Amniotic stem cell (primary cell): ENCODE measurements at regions not wholly inside any gene's neighbourhood (a gene's known extent, or its start where the extent isn't known, plus 50 kb on each side); places are given as distances from the start of the nearest gene placed in this dataset.
"Not testable (repeated sequence)": the region's sequence is repeated elsewhere in the genome, so short reads cannot be mapped to it uniquely, and the experiment has no call there.

Experiments
- DNase-seq: peaks from one replicate; lab custom pipeline; 2025; lab: John Stamatoyannopoulos, UW

DNA sequence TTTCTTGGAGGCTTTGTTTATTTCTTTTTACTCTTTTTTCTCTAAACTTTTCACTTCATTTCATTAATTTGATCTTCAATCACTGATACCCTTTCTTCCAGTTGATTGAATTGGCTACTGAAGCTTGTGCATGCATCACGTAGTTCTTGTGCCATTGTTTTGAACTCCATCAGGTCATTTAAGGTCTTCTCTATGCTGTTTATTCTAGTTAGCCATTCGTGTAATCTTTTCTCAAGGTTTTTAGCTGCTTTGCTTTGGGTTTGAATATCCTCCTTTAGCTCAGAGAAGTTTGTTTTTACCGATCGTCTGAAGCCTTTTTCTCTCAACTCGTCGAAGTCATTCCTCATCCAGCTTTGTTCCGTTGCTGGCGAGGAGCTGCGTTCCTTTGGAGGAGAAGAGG lies 189.9 kb downstream of the TTC6 start:
- not testable (repeated sequence) for DNase-seq

DNA sequence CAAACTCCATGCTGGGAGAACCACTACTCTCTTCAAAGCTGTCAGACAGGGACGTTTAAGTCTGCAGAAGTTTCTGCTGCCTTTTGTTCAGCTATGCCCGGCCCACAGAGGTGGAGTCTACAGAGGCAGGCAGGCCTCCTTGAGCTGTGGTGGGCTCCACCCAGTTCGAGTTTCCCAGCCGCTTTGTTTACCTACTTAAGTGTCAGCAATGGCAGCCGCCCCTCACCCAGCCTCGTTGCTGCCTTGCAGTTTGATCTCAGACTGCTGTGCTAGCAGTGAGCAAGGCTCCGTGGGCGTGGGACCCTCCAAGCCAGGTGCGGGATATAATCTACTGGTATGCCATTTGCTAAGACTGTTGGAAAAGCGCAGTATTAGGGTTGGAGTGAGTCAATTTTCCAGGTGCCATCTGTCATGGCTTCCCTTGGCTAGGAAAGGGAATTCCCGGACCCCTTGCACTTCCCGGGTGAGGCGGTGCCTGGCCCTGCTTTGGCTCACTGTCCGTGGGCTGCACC lies 190.7 kb downstream of the TTC6 start:
- not testable (repeated sequence) for DNase-seq

DNA sequence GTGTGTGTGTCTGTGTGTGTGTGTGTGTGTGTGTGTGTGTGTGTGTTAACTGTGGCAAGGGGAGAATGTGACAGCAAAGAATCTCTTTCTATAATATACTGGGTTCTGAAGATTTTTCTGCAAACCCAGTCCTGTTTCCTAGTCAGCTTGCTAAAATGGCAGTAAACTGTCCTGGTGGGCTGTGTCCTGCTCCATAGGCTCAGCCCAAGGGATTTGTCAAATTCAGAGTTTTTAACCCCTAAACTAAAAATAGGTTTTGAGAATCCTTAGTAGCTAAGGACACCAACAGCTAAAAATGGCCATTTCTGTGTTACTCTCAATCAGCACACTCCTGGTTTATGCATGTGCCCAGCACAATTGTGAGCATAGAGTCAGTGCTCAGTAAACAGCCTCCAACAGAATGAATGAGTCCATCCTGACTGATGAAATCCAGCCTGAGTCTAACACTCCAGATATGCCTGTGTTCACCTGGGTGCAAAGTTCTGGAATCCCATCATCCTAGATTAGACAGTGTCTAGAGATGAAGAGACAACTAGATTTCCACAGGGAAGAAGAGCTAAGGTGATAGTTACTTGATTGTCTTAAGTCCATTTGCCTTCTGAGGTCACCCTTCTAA lies 192.6 kb downstream of the TTC6 start:
- DNase-seq = no peak

DNA sequence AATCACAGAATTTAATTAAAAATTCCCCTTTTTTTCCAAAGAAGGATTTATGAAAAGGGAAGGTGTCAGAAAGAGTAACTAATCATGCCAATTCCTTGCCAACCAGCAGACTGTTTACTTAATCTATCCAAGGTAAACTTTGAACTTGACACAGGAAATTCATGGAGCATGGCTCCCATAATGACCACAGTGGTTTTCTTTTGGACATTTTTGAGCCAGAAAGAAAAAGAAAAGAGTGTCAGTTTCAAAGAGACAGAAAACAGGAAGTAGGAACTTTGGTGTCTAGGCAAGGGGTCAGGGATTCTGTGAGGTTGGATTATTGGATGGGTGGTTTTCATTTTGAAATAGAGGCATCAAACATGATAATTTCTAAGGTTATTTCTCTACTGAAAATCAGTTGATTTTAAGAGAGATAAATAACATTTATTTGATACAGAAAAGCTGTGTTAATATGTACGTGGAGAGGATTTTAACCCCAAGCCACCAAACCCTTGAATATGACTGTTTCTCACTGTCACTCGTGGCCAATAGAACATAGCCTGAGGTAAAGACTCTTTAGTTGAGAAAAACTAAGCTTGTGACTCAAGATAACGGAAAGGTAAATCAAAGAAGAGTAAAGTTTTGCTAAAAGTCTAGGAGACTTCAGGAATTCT lies 196.1 kb downstream of the TTC6 start:
- no peak for DNase-seq

DNA sequence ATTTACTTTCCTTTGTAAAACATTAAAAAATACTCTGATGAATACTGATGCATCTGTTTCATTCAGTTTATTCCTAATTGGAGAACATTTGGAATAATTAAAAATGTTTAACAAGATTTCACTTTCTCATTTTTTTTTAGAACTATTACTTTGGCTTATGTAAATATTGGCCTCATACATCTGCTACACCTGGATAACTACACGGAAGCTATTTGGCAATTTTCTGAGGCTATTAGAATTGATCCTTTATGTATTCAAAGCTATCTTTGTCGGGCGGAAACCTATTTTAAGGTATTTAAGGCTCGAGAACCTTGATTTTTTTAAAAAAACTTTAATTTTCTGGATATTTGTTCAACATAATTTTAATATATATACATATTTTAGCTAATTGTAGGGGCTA lies 196.7 kb downstream of the TTC6 start:
- no peak for DNase-seq

DNA sequence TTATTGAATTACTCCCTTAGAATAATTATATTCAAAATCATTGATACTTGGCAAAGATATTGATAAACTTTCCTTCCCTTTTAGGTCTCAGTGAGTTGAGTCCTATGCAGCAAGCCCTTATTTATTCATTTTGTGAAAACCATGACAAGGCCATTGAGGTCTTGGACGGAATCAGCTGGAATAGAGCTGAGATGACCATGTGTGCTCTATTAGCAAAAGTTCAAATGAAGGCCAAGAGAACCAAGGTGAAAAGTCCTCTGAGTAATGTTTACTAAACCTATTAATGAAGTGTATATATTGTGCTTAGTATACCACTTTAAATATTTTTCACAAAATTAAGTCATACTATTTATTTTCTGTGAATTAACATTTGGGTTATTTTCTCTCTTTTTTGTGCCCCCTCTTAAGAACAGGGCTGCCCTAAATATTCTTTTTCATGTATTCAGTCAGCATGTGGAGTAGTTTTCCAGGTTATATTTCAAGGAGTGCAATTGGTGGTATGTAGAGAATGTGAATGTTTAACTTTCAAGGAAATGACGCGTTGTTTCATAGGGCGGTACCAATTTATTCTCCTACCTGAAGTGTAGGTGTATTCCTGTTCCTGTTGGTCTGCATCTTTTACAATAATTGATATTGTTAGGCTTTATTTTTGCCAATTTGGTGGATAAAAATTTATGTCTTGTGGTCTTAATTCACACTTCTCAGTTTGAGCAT lies 201.4 kb downstream of the TTC6 start:
- DNase-seq = no peak

DNA sequence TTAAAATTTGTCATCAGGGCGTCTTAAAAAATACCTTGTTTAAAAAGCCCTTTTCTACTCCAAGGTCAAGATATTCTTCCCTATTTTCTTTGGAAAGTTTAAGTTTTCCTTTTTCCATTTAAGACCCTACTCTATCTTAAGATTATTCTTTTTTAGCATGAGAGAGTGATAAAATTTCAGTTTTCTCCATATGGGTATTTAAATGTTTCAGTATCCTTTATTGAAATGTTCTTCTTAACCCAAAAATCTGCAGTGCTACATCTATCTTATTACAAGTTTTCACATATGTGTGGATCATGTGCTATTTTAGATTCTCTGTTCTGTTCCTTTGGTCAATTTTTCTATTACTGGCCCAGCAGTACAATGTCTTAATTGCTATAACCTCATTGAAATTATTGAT lies 202.2 kb downstream of the TTC6 start:
- DNase-seq = no peak

DNA sequence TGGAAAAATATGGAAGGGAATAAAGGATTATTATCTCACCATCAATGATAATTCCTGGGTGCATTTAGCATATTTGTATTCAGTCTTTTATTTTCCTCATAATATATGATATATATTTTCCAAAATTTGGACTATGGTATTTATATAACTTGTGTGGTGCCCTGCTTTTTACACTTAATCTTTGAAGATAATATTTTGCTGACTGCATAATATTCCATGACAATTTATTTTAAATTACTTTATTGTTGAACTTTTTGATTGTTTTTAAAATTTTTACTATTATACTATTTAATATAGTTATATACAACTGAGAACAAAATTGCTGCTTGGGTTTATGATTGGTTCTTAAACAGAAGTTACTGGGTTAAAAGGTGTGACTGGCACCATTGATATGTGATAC lies 212.3 kb downstream of the TTC6 start:
- DNase-seq = no peak

DNA sequence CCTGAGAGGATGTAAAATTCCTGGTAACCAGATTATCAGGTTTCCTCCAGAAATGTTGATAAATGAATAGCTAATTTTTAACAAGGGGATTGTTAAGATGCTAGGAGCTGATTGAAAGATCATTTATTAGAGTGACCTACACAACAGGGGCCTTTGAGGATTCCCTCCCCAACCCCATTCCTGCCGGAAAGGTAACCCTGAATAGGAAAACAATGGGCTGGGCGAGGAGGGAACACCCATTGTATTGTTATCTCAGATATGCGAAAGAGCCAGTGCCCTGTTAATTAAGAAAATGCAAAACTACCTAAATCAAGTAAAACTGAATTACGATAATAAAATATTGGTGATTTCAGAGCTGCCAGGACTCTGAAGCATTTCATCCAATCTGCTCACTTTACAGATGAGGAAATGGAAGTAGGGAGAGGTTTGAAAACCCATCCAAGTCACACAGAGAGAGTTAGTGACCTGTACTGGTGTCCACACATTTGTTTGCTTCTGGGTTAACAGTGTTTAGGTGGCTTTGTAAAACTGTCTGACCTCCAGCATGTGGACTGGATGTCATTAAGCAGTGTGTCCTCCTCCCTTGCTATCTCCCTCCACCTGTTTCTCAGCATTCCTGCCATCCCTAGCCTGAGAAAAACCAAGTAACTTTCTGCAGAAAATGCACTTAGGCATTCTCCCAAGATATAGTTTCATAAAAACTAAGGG lies 214.8 kb downstream of the TTC6 start:
- no peak for DNase-seq

DNA sequence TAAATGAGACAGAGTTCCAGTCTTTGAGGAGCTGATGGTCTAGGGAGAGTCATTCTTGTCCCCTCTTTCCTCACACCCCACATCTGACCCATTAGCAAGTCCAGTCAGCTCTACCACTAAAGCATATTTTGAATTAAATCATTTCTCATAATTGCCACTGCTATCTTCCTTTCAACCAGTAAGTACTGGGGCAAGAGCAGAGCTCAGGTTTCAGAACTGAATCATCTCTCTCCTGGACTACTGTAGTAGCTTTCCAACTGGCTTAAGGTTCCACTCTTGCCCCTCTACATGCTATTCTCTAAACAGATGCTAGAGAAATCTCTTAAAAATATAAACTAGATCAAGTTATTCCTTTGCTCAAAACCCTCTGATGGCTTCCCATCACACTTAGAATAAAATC lies 218.3 kb downstream of the TTC6 start:
- DNase-seq = no peak

DNA sequence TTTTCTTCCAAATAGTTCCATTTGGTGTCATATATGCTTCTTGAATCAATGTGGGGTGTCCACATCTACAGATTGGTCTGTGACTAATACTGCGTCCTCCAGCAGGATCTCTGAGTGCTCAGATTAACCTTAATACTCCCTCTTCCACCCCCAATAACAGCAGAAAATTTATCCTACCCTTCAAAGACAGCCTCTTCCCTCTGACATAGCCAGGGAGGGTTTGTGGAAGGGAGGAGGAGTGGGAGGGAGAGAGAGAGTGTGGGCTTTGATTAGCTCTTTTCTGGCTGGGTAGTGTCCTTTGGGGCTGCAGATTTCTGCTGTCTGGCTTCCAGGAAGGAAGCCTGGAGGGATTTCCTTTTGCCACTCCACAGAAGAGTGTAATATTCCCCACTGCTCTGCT lies 220.7 kb downstream of the TTC6 start:
- DNase-seq = no peak

DNA sequence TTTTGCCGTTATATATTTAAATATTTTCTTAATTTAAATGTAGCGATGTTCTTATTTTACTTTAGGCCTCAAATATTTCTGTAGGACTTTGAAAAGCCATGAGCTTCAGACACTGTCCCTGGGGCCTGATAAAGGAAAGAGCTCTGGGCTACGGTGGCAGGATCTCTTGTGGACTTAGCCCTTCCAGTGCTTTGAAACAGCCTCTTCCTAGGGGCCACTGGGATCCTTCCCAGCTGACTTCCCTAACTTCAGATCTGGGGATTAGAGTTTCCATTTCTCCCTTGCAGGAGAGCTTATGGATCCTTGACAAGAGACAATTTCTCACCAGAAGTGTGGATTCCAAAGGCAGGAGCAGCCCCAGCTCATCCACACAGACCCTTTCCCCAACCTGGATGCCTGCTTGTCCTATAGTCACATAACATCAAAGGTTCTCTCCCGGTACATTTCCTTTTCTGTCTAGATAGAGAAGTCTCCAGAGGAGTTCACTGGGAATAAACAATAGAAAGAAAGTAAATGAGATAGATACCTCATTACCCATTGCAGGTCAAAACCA lies 221.4 kb downstream of the TTC6 start:
- DNase-seq = no peak

DNA sequence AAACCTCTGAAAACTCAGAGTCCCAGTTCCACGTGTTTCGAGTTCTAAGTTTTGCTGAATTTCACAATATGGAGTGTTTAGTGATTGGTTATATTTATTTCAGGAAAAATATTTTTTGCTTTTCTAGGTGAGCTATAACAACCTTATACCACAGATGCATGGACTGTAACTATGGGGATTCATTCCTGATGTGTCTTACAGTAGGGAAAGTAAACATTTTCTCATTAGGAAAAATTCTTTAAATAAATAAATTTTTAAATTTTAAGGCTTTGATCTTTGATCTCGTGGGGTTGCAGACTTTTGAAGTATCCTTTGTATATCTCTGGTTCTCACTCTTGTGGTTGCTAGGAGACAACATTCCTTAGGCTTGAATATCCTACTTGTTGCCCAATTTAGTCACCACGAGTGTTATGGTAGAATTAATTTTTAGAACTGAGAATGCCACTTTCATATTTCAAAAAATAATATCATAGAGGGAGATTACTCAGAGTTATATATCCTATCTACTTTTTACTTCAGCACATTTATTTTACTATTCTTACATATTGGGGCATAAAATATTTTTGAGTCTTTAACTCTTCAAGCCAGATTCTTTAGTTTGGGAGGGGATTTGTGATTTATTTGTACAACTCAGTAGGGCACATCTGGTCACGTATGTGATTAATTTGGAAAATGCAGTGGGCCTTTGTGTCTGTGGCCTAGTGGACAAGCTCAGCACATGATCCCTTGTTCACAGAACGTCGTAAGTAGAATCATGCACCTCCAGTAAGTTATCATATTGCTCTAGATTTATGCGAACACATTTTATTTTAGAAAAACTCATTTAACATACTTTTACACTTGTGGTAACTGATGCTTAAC lies 224.0 kb downstream of the TTC6 start:
- DNase-seq = no peak

DNA sequence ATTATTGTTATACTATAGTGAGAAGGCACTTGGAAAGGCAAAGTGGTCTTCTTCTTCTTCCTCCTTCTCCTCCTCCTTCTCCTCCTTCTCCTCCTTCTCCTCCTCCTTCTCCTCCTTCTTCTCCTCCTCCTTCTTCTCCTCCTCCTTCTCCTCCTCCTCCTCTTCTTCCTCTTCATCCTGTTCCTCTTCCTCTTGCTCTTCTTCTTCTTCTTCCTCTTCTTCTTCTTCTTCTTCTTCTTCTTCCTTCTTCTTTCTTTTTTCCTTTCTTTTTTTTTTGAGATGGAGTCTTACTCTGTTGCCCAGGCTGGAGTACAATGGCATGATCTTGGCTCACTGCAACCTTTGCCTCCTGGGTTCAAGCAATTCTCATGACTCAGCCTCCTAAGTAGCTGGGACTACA lies 225.4 kb downstream of the TTC6 start:
- DNase-seq = not testable (repeated sequence)

DNA sequence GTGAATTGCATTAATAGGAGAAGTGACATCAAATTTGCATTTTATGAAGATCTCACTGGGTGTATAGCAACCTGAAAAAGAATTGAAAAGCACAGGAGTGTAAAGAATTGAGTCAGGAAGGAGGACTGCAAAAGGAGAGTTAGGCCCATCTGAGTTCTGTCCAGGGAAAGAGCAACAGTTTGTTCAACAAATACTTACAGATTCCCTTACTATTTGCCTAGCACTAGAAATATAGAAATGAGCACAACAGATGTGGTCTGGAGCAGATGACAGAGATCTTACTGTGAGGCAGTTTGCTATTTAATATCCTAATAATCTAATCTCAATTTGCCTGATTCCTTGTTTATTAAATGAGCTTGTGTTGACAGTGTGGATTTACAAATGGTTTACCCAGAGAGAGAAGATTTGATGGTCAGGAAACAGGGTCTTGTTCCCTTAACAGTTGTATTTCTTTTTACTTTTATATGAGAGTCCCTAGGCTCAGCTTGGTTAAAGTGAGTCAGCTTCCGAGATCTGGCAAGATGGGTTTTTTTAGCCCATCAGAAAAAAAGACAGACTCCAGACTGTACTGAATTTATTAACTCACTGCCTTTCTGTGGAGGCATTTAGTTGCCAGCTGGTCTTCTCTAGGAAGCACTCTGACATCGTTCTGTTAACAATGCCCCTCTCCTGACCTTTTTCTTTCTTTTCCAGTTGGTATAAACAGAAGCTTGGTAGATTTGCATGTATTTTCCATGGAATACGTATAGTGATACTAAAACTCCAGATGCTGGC lies 229.7 kb downstream of the TTC6 start:
- DNase-seq = no peak

DNA sequence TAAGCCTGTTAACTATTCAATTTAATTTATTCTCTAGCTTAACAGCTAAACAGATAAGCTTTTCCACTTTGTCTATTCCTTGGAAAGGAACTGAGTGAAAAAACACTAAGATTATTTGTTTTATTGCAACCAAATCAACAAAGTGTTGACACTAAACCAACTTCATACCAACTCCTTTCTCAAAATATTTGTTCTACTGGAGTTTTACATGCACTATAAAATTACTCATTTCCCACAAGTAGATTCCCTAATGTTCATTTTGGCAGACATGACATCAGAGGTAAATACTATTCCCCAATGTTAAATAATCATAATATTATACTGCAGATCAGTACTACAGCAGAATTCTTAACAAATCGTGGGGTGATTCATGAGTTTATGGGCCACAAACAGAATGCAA lies 231.4 kb downstream of the TTC6 start:
- DNase-seq = no peak

DNA sequence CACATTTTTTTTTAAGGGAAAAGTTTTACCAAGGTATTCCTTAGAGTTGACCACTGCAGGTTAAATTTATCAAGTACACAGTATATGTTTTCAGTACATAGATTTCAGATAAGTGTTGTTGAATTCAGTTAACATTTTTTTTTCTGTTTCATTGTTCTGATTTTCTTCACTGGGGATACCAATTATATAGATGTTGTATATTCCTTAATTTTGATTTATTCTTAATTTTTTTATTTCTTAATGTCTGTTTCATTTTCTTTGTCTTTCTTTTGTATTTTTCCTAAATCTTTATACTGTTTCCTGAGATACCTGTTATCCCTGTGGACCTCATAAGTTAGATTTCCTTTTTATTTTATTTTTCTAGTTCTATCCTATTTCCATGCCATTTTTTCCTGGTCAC lies 234.8 kb downstream of the TTC6 start:
- no peak for DNase-seq

DNA sequence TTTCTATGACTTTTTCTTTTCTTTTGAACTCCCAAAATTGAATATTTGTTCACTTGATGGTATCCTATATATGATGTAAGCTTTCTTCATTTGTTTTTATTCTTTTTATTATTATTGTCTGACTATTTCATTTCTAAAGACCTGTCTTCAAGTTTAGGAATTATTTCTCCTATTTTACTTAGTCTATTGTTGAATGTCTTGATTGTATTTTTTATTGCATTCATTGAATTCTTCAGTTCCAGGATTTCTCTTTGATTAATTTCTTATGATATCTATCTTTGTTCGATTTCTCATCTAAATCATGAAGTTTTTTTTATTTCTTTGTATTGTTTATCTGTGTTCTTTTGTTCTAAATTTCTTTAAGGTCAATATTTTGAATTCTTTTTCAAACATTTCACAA lies 238.8 kb downstream of the TTC6 start:
- no peak for DNase-seq

DNA sequence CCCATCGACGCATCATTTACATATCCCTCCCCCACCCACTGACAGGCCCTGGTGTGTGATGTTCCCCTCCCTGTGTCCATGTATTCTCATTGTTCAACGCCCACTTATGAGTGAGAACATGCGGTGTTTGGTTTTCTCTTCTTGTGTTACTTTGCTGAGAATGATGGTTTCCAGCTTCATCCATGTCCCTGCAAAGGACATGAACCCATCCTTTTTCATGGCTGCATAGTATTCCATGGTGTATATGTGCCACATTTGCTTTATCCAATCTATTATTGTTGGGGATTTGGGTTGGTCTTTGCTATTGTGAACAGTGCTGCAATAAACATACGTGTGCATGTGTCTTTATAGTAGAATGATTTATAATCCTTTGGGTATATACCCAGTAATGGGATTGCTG lies 243.3 kb downstream of the TTC6 start:
- DNase-seq = not testable (repeated sequence)

DNA sequence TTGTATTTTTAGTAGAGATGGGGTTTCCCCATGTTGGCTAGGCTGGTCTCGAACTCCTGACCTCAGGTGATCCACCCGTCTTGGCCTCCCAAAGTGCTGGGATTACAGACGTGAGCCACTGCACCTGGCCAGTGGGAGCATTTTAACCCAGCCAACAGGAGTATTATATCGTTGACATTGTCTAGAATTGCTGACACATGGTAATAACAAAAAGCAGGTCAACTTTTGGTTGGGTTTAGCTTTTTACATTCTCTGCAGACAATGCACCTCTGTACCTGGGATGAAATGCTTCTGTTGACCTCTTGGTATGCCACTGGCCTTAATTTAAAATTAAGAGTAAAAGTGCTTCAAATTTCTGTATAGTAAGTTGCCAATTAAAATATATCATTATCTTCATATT lies 245.6 kb downstream of the TTC6 start:
- DNase-seq = not testable (repeated sequence)

DNA sequence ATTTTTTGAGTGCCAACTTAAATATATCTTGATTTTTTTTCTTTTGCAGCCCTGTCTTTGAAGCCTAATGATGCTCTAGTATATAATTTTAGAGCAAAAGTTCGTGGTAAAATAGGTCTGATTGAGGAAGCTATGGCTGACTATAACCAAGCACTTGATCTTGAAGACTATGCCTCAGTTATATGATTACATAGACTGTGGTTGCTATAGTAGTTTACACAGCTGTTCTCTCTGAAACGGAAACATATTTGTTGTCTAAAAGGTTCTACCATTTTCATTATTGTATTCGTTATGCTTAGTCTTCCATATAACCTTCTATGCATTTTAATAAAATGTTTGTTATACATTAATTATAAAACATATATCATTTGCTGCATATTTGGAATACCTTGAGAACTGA lies 246.7 kb downstream of the TTC6 start:
- no peak for DNase-seq
